ENCODE measurements at regions not wholly inside any gene's neighbourhood (a gene's known extent, or its start where the extent isn't known, plus 50 kb on each side); places are given as distances from the start of the nearest gene placed in this dataset.

GRCh38 chr5:124553911-124554310, 192.5 kb downstream of the ZNF608 start:
- no peak for ATAC-seq (ENCODE audit: low read depth in 2 of 2)

GRCh38 chr5:124552526-124552925, 193.9 kb downstream of the ZNF608 start:
- Histone ChIP-seq H3K9me3 (ENCODE audit: control insufficient read depth in 2 of 2, low read length in 2 of 2) (no peaks in the 10 kb centered on the region), H3K4me3 (ENCODE audit: low read depth, low read length) (no peak overlapping the region), H3K27ac (ENCODE audit: insufficient read depth, low read length, poor library complexity, severe bottlenecking) (no peak overlapping the region), H3K4me1 (ENCODE audit: control insufficient read depth, insufficient read depth, low read length, poor library complexity, severe bottlenecking) (no peaks in the 10 kb centered on the region), H3K36me3 (ENCODE audit: control insufficient read depth, insufficient read depth, low read length) (no peaks in the 10 kb centered on the region), H3K27me3 (ENCODE audit: control insufficient read depth, insufficient read depth, low read length) (no peaks in the 10 kb centered on the region)
- Mint-ChIP-seq H3K36me3 (no peaks in the 10 kb centered on the region), H3K4me1 (no peaks in the 10 kb centered on the region), H3K27me3 (no peaks in the 10 kb centered on the region), H3K9me3 (peaks cover 0 to 7% (median 0%) of the 10 kb centered on the region in 7 donors), H3K27ac (no peak overlapping the region), H3K4me3 (no peak overlapping the region)
- no peak for ATAC-seq (ENCODE audit: low read depth in 2 of 2)
- no peak for DNase-seq

More at GRCh38 chr5:124553911-124554310, 192.5 kb downstream of the ZNF608 start:
- no peak overlapping the region for H3K4me3 ChIP-seq (ENCODE audit: low read depth, low read length)
- Mint-ChIP-seq H3K27ac (no peak overlapping the region), H3K36me3 (no peaks in the 10 kb centered on the region), H3K4me3 (no peak overlapping the region), H3K4me1 (no peaks in the 10 kb centered on the region), H3K9me3 (peaks cover 0 to 7% (median 0%) of the 10 kb centered on the region in 7 donors), H3K27me3 (no peaks in the 10 kb centered on the region)
- no peaks in the 10 kb centered on the region for H3K27me3 ChIP-seq (ENCODE audit: control insufficient read depth, insufficient read depth, low read length)
- H3K4me1 ChIP-seq (ENCODE audit: control insufficient read depth, insufficient read depth, low read length, poor library complexity, severe bottlenecking) = no peaks in the 10 kb centered on the region
- H3K27ac ChIP-seq (ENCODE audit: insufficient read depth, low read length, poor library complexity, severe bottlenecking) = no peak overlapping the region
- no peaks in the 10 kb centered on the region for H3K9me3 ChIP-seq (ENCODE audit: control insufficient read depth in 2 of 2, low read length in 2 of 2)
- H3K36me3 ChIP-seq (ENCODE audit: control insufficient read depth, insufficient read depth, low read length) = no peaks in the 10 kb centered on the region
- DNase-seq = no peak

- Histone ChIP-seq H3K36me3 (ENCODE audit: control insufficient read depth, insufficient read depth, low read length) (no peaks in the 10 kb centered on the region), H3K27me3 (ENCODE audit: control insufficient read depth, insufficient read depth, low read length) (no peaks in the 10 kb centered on the region), H3K4me1 (ENCODE audit: control insufficient read depth, insufficient read depth, low read length, poor library complexity, severe bottlenecking) (no peaks in the 10 kb centered on the region), H3K9me3 (ENCODE audit: control insufficient read depth in 2 of 2, low read length in 2 of 2) (no peaks in the 10 kb centered on the region), H3K27ac (ENCODE audit: insufficient read depth, low read length, poor library complexity, severe bottlenecking) (no peak overlapping the region), H3K4me3 (ENCODE audit: low read depth, low read length) (no peak overlapping the region)
- Mint-ChIP-seq H3K27me3 (no peaks in the 10 kb centered on the region), H3K4me1 (no peaks in the 10 kb centered on the region), H3K4me3 (no peak overlapping the region), H3K27ac (no peak overlapping the region), H3K36me3 (no peaks in the 10 kb centered on the region), H3K9me3 (peaks cover 0 to 7% (median 0%) of the 10 kb centered on the region in 7 donors)
- DNase-seq = no peak
- no peak for ATAC-seq (ENCODE audit: low read depth in 2 of 2)
These were observed 194.5 kb downstream of the ZNF608 start for GRCh38 chr5:124551939-124552279.

- no peak overlapping the region for H3K4me3 ChIP-seq (ENCODE audit: low read depth, low read length)
- H3K4me3 Mint-ChIP-seq = no peak overlapping the region
- peaks cover 0 to 7% (median 0%) of the 10 kb centered on the region in 7 donors for H3K9me3 Mint-ChIP-seq
- no peaks in the 10 kb centered on the region for H3K27me3 Mint-ChIP-seq
- H3K4me1 ChIP-seq (ENCODE audit: control insufficient read depth, insufficient read depth, low read length, poor library complexity, severe bottlenecking) = no peaks in the 10 kb centered on the region
- H3K27ac Mint-ChIP-seq = no peak overlapping the region
- no peaks in the 10 kb centered on the region for H3K4me1 Mint-ChIP-seq
- no peaks in the 10 kb centered on the region for H3K9me3 ChIP-seq (ENCODE audit: control insufficient read depth in 2 of 2, low read length in 2 of 2)
- no peaks in the 10 kb centered on the region for H3K27me3 ChIP-seq (ENCODE audit: control insufficient read depth, insufficient read depth, low read length)
- ATAC-seq (ENCODE audit: low read depth in 2 of 2) (no peak), DNase-seq (no peak)
- H3K36me3 Mint-ChIP-seq = no peaks in the 10 kb centered on the region
- no peaks in the 10 kb centered on the region for H3K36me3 ChIP-seq (ENCODE audit: control insufficient read depth, insufficient read depth, low read length)
- H3K27ac ChIP-seq (ENCODE audit: insufficient read depth, low read length, poor library complexity, severe bottlenecking) = no peak overlapping the region
These were observed 195.7 kb downstream of the ZNF608 start for GRCh38 chr5:124550731-124551130.

- Mint-ChIP-seq H3K27me3 (no peaks in the 10 kb centered on the region), H3K4me3 (no peak overlapping the region), H3K4me1 (no peaks in the 10 kb centered on the region), H3K36me3 (no peaks in the 10 kb centered on the region), H3K9me3 (peaks cover 0 to 7% (median 0%) of the 10 kb centered on the region in 7 donors), H3K27ac (no peak overlapping the region)
- Histone ChIP-seq H3K4me1 (ENCODE audit: control insufficient read depth, insufficient read depth, low read length, poor library complexity, severe bottlenecking) (no peaks in the 10 kb centered on the region), H3K9me3 (ENCODE audit: control insufficient read depth in 2 of 2, low read length in 2 of 2) (no peaks in the 10 kb centered on the region), H3K36me3 (ENCODE audit: control insufficient read depth, insufficient read depth, low read length) (no peaks in the 10 kb centered on the region), H3K27me3 (ENCODE audit: control insufficient read depth, insufficient read depth, low read length) (no peaks in the 10 kb centered on the region), H3K27ac (ENCODE audit: insufficient read depth, low read length, poor library complexity, severe bottlenecking) (no peak overlapping the region), H3K4me3 (ENCODE audit: low read depth, low read length) (no peak overlapping the region)
- DNase-seq (no peak), ATAC-seq (ENCODE audit: low read depth in 2 of 2) (no peak)
These were observed 196.5 kb downstream of the ZNF608 start for GRCh38 chr5:124549891-124550436.

- ATAC-seq (ENCODE audit: low read depth in 2 of 2) = no peak
- Mint-ChIP-seq H3K4me1 (no peaks in the 10 kb centered on the region), H3K36me3 (no peaks in the 10 kb centered on the region), H3K27ac (no peak overlapping the region), H3K4me3 (no peak overlapping the region), H3K9me3 (peaks cover 0 to 7% (median 2%) of the 10 kb centered on the region in 7 donors), H3K27me3 (peaks cover 4% of the 10 kb centered on the region)
- Histone ChIP-seq H3K4me3 (ENCODE audit: low read depth, low read length) (no peak overlapping the region), H3K36me3 (ENCODE audit: control insufficient read depth, insufficient read depth, low read length) (no peaks in the 10 kb centered on the region), H3K27ac (ENCODE audit: insufficient read depth, low read length, poor library complexity, severe bottlenecking) (no peak overlapping the region), H3K9me3 (ENCODE audit: control insufficient read depth in 2 of 2, low read length in 2 of 2) (no peaks in the 10 kb centered on the region), H3K27me3 (ENCODE audit: control insufficient read depth, insufficient read depth, low read length) (no peaks in the 10 kb centered on the region), H3K4me1 (ENCODE audit: control insufficient read depth, insufficient read depth, low read length, poor library complexity, severe bottlenecking) (no peaks in the 10 kb centered on the region)
- DNase-seq = no peak
These were observed 199.8 kb downstream of the ZNF608 start for GRCh38 chr5:124546643-124547042.

GRCh38 chr5:124544366-124545055, 201.9 kb downstream of the ZNF608 start:
- Mint-ChIP-seq H3K4me3 (no peak overlapping the region), H3K9me3 (peaks cover 0 to 6% (median 4%) of the 10 kb centered on the region in 7 donors), H3K27me3 (peaks cover 4% of the 10 kb centered on the region), H3K27ac (no peak overlapping the region), H3K4me1 (no peaks in the 10 kb centered on the region), H3K36me3 (no peaks in the 10 kb centered on the region)
- Histone ChIP-seq H3K9me3 (ENCODE audit: control insufficient read depth in 2 of 2, low read length in 2 of 2) (no peaks in the 10 kb centered on the region), H3K27me3 (ENCODE audit: control insufficient read depth, insufficient read depth, low read length) (no peaks in the 10 kb centered on the region), H3K36me3 (ENCODE audit: control insufficient read depth, insufficient read depth, low read length) (no peaks in the 10 kb centered on the region), H3K4me1 (ENCODE audit: control insufficient read depth, insufficient read depth, low read length, poor library complexity, severe bottlenecking) (no peaks in the 10 kb centered on the region), H3K27ac (ENCODE audit: insufficient read depth, low read length, poor library complexity, severe bottlenecking) (no peak overlapping the region), H3K4me3 (ENCODE audit: low read depth, low read length) (no peak overlapping the region)
- ATAC-seq (ENCODE audit: low read depth in 2 of 2) (no peak), DNase-seq (no peak)

- Mint-ChIP-seq H3K36me3 (no peaks in the 10 kb centered on the region), H3K9me3 (peaks cover 2 to 10% (median 4%) of the 10 kb centered on the region in 7 donors), H3K4me3 (no peak overlapping the region), H3K4me1 (no peaks in the 10 kb centered on the region), H3K27me3 (peaks cover 10% of the 10 kb centered on the region), H3K27ac (no peak overlapping the region)
- Histone ChIP-seq H3K36me3 (ENCODE audit: control insufficient read depth, insufficient read depth, low read length) (no peaks in the 10 kb centered on the region), H3K4me3 (ENCODE audit: low read depth, low read length) (no peak overlapping the region), H3K27ac (ENCODE audit: insufficient read depth, low read length, poor library complexity, severe bottlenecking) (no peak overlapping the region), H3K9me3 (ENCODE audit: control insufficient read depth in 2 of 2, low read length in 2 of 2) (no peaks in the 10 kb centered on the region), H3K4me1 (ENCODE audit: control insufficient read depth, insufficient read depth, low read length, poor library complexity, severe bottlenecking) (no peaks in the 10 kb centered on the region), H3K27me3 (ENCODE audit: control insufficient read depth, insufficient read depth, low read length) (no peaks in the 10 kb centered on the region)
- no peak for DNase-seq
- no peak for ATAC-seq (ENCODE audit: low read depth in 2 of 2)
These were observed 207.5 kb downstream of the ZNF608 start for GRCh38 chr5:124538931-124539330.
